HL-60 (cell line): ENCODE measurements at regions not wholly inside any gene's neighbourhood (a gene's known extent, or its start where the extent isn't known, plus 50 kb on each side); places are given as distances from the start of the nearest gene placed in this dataset.

ENCODE experiments used
- CTCF ChIP-seq: IDR thresholded peaks from one replicate; pipeline ENCODE4 v1.5.1; 2011; ENCODE audit warnings: low read length, control low read depth, inconsistent platforms; ENCODE audit not compliant: insufficient read depth
- POLR2AphosphoS5 ChIP-seq: IDR thresholded peaks from 2 replicates; pipeline ENCODE4 v1.6.1; 2012; ENCODE audit warnings: low read depth
- REST ChIP-seq: IDR thresholded peaks from 2 replicates; pipeline ENCODE4 v1.6.1; 2012; ENCODE audit warnings: low read depth; ENCODE audit not compliant: insufficient replicate concordance
- SPI1 ChIP-seq: IDR thresholded peaks from 2 replicates; pipeline ENCODE4 v1.6.1; 2012; ENCODE audit warnings: low read depth, mild to moderate bottlenecking, borderline replicate concordance

GRCh38 chr18:40079786-40080185, 1875.2 kb upstream of the PIK3C3 start:
- TF ChIP-seq CTCF (no peak), POLR2AphosphoS5 (no peak), REST (no peak), SPI1 (no peak)
